HEK293T (cell line): ENCODE measurements at regions not wholly inside any gene's neighbourhood (a gene's known extent, or its start where the extent isn't known, plus 50 kb on each side); places are given as distances from the start of the nearest gene placed in this dataset.

ENCODE experiments used
- CTCF ChIA-PET: fragments of 350-600 bp; formaldehyde crosslinking; extraction: SDS; loops from one replicate; lab custom pipeline; 2021; ENCODE audit warnings: antibody characterized with exemption, inconsistent platforms; lab: Yijun Ruan, JAX
- POLR2A ChIA-PET: fragments of 350-600 bp; formaldehyde crosslinking; extraction: SDS; loops from one replicate; lab custom pipeline; 2020; ENCODE audit warnings: antibody characterized with exemption, inconsistent platforms; lab: Yijun Ruan, JAX
- DNase-seq: peaks from one replicate; pipeline ENCODE4 v3.0.0; 2012; ENCODE audit warnings: mixed read lengths; ENCODE audit errors: extremely low spot score
- ARNT ChIP-seq: fragments of 450-650 bp; IDR thresholded peaks from 2 replicates; pipeline ENCODE4 v1.6.1; 2017; ENCODE audit warnings: mild to moderate bottlenecking
- BHLHE40 ChIP-seq: fragments of 450-650 bp; IDR thresholded peaks from 2 replicates; pipeline ENCODE4 v1.6.1; 2016; ENCODE audit warnings: mild to moderate bottlenecking, moderate library complexity, borderline replicate concordance
- CTBP1 ChIP-seq: fragments of 450-650 bp; IDR thresholded peaks from 2 replicates; pipeline ENCODE4 v1.6.1; 2016; ENCODE audit warnings: borderline replicate concordance
- ELF4 ChIP-seq: fragments of 450-650 bp; IDR thresholded peaks from 2 replicates; pipeline ENCODE4 v1.6.1; 2017; ENCODE audit warnings: antibody characterized with exemption
- FOXA1 ChIP-seq: fragments of 450-650 bp; IDR thresholded peaks from 2 replicates; pipeline ENCODE4 v1.6.1; 2016; ENCODE audit warnings: mild to moderate bottlenecking
- FOXK2 ChIP-seq: fragments of 450-650 bp; IDR thresholded peaks from 2 replicates; pipeline ENCODE4 v1.6.1; 2016; ENCODE audit warnings: mild to moderate bottlenecking
- FOXM1 ChIP-seq: fragments of 450-650 bp; IDR thresholded peaks from 2 replicates; pipeline ENCODE4 v1.6.1; 2017; ENCODE audit warnings: mild to moderate bottlenecking, borderline replicate concordance
- HDGF ChIP-seq: fragments of 450-650 bp; IDR thresholded peaks from 2 replicates; pipeline ENCODE4 v1.6.1; 2017; ENCODE audit warnings: antibody characterized with exemption, borderline replicate concordance
- L3MBTL2 ChIP-seq: fragments of 450-650 bp; conservative IDR thresholded peaks from 2 replicates; pipeline ENCODE4 v1.6.1; 2016; ENCODE audit warnings: mild to moderate bottlenecking
- LEF1 ChIP-seq: fragments of 450-650 bp; IDR thresholded peaks from 2 replicates; pipeline ENCODE4 v1.6.1; 2017; ENCODE audit warnings: mild to moderate bottlenecking, borderline replicate concordance
- NFRKB ChIP-seq: fragments of 450-650 bp; IDR thresholded peaks from 2 replicates; pipeline ENCODE4 v1.6.1; 2016; ENCODE audit warnings: mild to moderate bottlenecking, moderate library complexity
- SP1 ChIP-seq: fragments of 450-650 bp; IDR thresholded peaks from 2 replicates; pipeline ENCODE4 v1.6.1; 2017
- SUZ12 ChIP-seq: fragments of 450-650 bp; IDR thresholded peaks from 2 replicates; pipeline ENCODE4 v1.6.1; 2016; ENCODE audit warnings: mild to moderate bottlenecking
- TARDBP ChIP-seq: fragments of 450-650 bp; IDR thresholded peaks from 2 replicates; pipeline ENCODE4 v1.6.1; 2016
- ZNF384 ChIP-seq: fragments of 450-650 bp; IDR thresholded peaks from 2 replicates; pipeline ENCODE4 v1.6.1; 2016
- TF ChIP-seq, protein P1 (sequence below): fragments of 450-650 bp; IDR thresholded peaks from 2 replicates; pipeline ENCODE4 v1.6.1; 2016

DNA sequence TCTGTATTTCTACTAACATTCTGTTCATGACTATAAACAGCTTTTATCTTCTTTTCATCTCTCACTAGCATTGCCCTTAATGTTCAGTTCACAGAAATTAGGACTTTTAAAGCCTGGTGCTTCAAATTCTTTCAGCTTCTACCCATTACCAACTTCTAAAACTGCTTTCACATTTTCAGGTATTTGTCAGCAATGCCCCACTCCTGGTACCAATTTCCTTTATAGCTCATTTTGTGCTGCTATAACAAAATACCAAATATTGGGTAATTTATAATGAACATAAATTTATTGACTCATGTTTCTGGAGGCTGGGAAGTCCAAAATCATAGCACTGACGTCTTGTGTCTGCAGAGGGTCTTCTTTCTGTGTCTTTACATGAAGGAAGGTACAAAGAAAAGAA lies 753.1 kb upstream of the CCDC54 start:
- ChIA-PET CTCF (interaction anchor here (0.7 kb wide), 1 partner anchor 494 kb away, joined by 3 read pairs; no protein-coding TSS in a partner anchor), POLR2A (no interaction called here)
- TF ChIP-seq FOXM1 = no peak
- no peak for TF ChIP-seq L3MBTL2
- no peak for TF ChIP-seq SP1
- TF ChIP-seq FOXA1 = no peak
- no peak for TF ChIP-seq LEF1
- TF ChIP-seq BHLHE40 = no peak
- TF ChIP-seq ZNF384 = no peak
- TF ChIP-seq TARDBP = no peak
- TF ChIP-seq ARNT = no peak
- no peak for TF ChIP-seq CTBP1
- TF ChIP-seq, protein P1, sequence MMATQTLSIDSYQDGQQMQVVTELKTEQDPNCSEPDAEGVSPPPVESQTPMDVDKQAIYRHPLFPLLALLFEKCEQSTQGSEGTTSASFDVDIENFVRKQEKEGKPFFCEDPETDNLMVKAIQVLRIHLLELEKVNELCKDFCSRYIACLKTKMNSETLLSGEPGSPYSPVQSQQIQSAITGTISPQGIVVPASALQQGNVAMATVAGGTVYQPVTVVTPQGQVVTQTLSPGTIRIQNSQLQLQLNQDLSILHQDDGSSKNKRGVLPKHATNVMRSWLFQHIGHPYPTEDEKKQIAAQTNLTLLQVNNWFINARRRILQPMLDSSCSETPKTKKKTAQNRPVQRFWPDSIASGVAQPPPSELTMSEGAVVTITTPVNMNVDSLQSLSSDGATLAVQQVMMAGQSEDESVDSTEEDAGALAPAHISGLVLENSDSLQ = no peak
- no peak for TF ChIP-seq SUZ12
- no peak for TF ChIP-seq NFRKB
- TF ChIP-seq ELF4 = no peak
- no peak for TF ChIP-seq HDGF
- no peak for TF ChIP-seq FOXK2
- DNase-seq = no peak

DNA sequence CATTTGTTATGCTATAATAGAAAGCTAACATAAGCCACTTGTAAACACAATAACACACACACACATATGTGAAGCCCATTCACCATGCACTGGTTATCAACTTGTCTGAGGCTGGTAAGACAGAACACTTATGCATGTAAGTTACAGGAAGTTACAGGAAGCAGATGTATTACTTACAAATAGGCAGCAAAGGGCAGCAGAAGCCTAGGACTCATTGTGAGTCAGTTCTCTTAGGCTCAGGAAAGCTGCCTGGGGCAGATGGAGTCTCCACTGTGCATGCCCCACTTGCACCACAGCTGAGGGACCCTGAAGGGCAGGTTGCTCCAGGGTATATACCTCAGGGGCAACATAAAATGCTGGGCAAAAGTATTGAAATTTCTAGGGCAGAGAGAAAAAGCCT lies 748.8 kb upstream of the CCDC54 start:
- POLR2A ChIA-PET = no interaction called here
- CTCF ChIA-PET = no interaction called here
- DNase-seq = no peak
- TF ChIP-seq FOXK2 (no peak), SP1 (no peak), NFRKB (no peak), HDGF (no peak), ARNT (no peak), CTBP1 (no peak), FOXA1 (no peak), TARDBP (no peak), ZNF384 (no peak), FOXM1 (no peak), L3MBTL2 (no peak), SUZ12 (no peak), ELF4 (no peak), BHLHE40 (no peak)

DNA sequence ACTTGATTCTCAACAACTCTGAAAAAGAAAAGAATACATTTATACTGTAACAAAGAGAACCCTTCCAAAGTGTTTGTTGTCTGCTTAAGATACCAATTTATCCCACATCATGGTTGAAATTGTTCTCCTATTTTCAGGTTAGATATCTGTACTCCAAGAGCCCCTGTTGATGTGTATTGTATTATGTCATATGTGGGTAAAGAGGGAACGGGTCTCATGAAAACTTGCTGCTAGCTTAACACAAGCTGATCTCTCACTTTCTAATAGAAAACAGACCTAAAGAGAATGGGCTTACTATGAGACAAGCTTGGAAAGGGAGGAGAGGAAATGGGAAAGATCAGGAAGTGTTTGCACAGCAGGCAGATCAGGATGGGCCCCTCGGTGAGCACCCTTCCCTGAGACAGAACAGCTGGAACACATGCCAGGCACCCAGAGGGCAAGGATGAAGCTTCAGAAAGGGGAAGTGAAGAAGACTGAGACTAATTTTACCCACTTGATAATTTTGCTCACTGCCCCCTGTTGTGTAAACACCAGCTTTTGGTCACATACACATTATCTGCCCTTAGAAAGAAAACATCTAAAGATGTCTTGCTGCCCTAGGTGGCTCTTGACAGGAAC lies 747.9 kb upstream of the CCDC54 start:
- TF ChIP-seq SUZ12 (no peak), FOXA1 (no peak), ARNT (no peak), HDGF (no peak), ZNF384 (no peak), BHLHE40 (no peak), FOXK2 (no peak), NFRKB (no peak), TARDBP (no peak), L3MBTL2 (no peak), FOXM1 (no peak), ELF4 (no peak), LEF1 (no peak), SP1 (no peak), CTBP1 (no peak)
- TF ChIP-seq, protein P1 = no peak
- ChIA-PET POLR2A (no interaction called here), CTCF (interaction anchor here (0.9 kb wide), 1 partner anchor 32 kb away, joined by 3 read pairs; no protein-coding TSS in a partner anchor)
- DNase-seq = no peak

DNA sequence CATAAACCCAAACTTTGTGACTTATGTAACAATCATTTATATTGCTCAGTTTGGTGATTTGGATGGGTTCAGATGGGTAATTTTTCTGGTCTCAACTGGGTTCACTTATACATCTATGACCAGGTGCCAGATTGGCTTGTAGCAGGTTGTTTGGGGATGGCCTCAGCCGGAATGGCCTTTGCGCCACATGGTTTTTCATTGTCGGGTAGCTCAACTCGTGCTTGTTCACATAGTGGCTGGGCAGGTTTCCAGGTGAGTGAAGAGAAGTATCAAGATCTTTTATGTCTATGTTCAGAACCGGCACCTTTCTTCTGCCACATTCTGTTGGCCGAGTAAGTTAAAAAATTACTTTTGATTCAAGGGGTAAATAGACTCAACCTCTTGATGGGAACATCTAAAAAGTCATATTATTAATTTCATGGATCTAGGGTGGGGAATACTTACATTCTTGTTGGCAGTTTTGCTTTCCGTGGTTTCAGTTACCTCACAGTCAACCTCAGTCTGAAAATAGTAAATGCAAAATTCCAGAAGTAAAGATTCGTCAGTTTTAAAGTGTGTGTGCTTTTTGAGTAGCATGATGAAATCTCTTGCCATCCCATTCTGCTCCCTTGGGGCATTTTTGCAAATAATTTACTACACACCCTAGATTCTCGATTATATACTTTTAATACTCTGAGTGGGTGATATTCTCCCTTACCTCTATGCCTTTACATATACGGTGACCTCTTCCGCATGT lies 745.7 kb upstream of the CCDC54 start:
- no peak for DNase-seq
- CTCF ChIA-PET = no interaction called here
- POLR2A ChIA-PET = no interaction called here
- TF ChIP-seq L3MBTL2 (no peak), TARDBP (no peak), FOXK2 (no peak), SUZ12 (no peak), FOXA1 (no peak), FOXM1 (no peak), HDGF (no peak), ARNT (no peak)
- TF ChIP-seq, protein P1 = no peak

DNA sequence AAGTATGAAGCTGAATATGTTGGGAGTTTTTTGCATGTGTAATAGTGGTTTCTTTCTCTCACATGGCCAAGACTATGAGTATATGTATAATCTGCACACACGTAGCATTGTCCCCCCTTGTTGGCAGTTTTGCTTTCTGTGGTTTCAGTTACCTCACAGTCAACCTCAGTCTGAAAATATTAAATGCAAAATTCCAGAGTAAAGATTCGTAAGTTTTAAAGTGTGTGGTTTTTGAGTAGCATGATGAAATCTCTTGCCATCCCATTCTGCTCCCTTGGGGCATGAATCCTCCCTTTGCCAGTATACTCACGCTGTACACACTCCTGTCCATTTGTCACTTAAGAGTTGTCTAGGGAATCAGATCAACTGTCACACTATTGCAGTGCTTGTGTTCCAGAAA lies 742.0 kb upstream of the CCDC54 start:
- ChIA-PET POLR2A (no interaction called here), CTCF (no interaction called here)
- no peak for TF ChIP-seq SUZ12
- TF ChIP-seq ZNF384 = no peak
- no peak for DNase-seq

DNA sequence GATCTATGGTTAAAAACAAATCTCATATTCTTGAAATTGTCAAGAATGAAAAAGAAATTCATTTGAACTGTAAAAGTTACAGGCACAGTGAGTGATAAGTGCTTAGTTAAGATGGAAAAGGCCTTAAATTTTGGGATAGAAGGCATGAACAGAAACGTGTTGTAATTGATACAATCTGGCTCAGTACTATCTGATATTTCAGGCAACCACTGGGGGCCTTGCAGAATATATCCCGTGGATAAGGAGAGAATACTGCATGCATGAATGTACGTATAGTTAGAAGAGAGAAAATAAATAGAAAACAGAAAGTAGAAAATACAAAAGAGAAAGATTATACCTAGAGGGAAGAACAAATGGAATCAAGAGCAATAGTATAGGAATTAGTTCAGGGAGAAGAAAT lies 741.4 kb upstream of the CCDC54 start:
- POLR2A ChIA-PET = no interaction called here
- CTCF ChIA-PET = no interaction called here

More for the DNA sequence above, 741.4 kb upstream of the CCDC54 start:
- no peak for TF ChIP-seq TARDBP
- no peak for TF ChIP-seq FOXK2
- TF ChIP-seq NFRKB = no peak
- TF ChIP-seq FOXM1 = no peak
- no peak for TF ChIP-seq HDGF
- no peak for TF ChIP-seq LEF1
- no peak for TF ChIP-seq ARNT
- no peak for TF ChIP-seq CTBP1
- TF ChIP-seq SUZ12 = no peak
- DNase-seq = no peak
